Body of pancreas (tissue), 4 donors: ENCODE measurements at regions not wholly inside any gene's neighbourhood (a gene's known extent, or its start where the extent isn't known, plus 50 kb on each side); places are given as distances from the start of the nearest gene placed in this dataset.
"Not testable (repeated sequence)": the region's sequence is repeated elsewhere in the genome, so short reads cannot be mapped to it uniquely, and the experiment has no call there.

ENCODE experiments used
- CTCF ChIP-seq, 7 experiments: fragments of 450-650 bp in 4 of 7; fragments of 200-600 bp in 3 of 7; sonication (generic) in 3 of 7; IDR thresholded peaks; one replicate each; pipeline ENCODE4 v1.5.1; 2016 to 2019; ENCODE audit warnings: antibody characterized with exemption in 7 of 7
- POLR2A ChIP-seq, 3 donors: fragments of 450-650 bp; IDR thresholded peaks; one replicate each; pipeline ENCODE4 v1.6.1; 2016; ENCODE audit warnings: antibody characterized with exemption in 3 of 3, mild to moderate bottlenecking in 2 of 3

GRCh38 chr21:6533261-6533660 lies 3988.1 kb upstream of the TPTE start:
- TF ChIP-seq CTCF, POLR2A (IDR thresholded peaks at IDR 0.05): not testable (repeated sequence)
